HepG2 (cell line): ENCODE measurements at regions not wholly inside any gene's neighbourhood (a gene's known extent, or its start where the extent isn't known, plus 50 kb on each side); places are given as distances from the start of the nearest gene placed in this dataset.

Experiments used
- ELF1 ChIP-seq: sonication (generic); formaldehyde crosslinking; IDR thresholded peaks from 2 replicates; pipeline ENCODE4 v1.4.0; 2020; ENCODE audit warnings: missing genetic modification reagents
- HIVEP1 ChIP-seq: sonication (generic); formaldehyde crosslinking; IDR thresholded peaks from 2 replicates; pipeline ENCODE4 v1.4.0; 2020; ENCODE audit warnings: mild to moderate bottlenecking, missing genetic modification reagents
- MXI1 ChIP-seq: IDR thresholded peaks from 3 replicates; pipeline ENCODE4 v1.6.1; 2012; ENCODE audit warnings: low read depth, low read length, inconsistent platforms, borderline replicate concordance
- ZFP91 ChIP-seq: sonication (generic); formaldehyde crosslinking; IDR thresholded peaks from 2 replicates; pipeline ENCODE4 v1.9.0; 2022; ENCODE audit warnings: missing genetic modification reagents, mild to moderate bottlenecking, borderline replicate concordance
- ZNF609 ChIP-seq: sonication (generic); formaldehyde crosslinking; IDR thresholded peaks from 2 replicates; pipeline ENCODE4 v1.4.0; 2020; ENCODE audit warnings: mild to moderate bottlenecking, missing genetic modification reagents, borderline replicate concordance
- ZSCAN5A ChIP-seq: sonication (generic); formaldehyde crosslinking; IDR thresholded peaks from 2 replicates; pipeline ENCODE4 v1.8.0; 2022; ENCODE audit warnings: mild to moderate bottlenecking, missing genetic modification reagents, borderline replicate concordance

- TF ChIP-seq ZFP91 (CRISPR knock-in tag) (no peak), MXI1 (no peak), ZNF609 (CRISPR knock-in tag) (no peak), ELF1 (CRISPR knock-in tag) (no peak), HIVEP1 (CRISPR knock-in tag) (no peak), ZSCAN5A (CRISPR knock-in tag) (no peak)
Measured at GRCh38 chr5:2157372-2157771, 274.6 kb upstream of the IRX4 start.
